SK-N-SH treated with all-trans-retinoic acid at 6 μM for 48 hours (cell line): ENCODE measurements at regions not wholly inside any gene's neighbourhood (a gene's known extent, or its start where the extent isn't known, plus 50 kb on each side); places are given as distances from the start of the nearest gene placed in this dataset.

Experiments used
- ATAC-seq: fragments of 200-7000 bp; cut with Tn5 transposase; 3 replicates; pipeline ENCODE4 v1.9.1; 2020; ENCODE audit warnings: mild to moderate bottlenecking, moderate library complexity
- ARNTL ChIP-seq: fragments of 450-650 bp; formaldehyde crosslinking; IDR thresholded peaks from 2 replicates; pipeline ENCODE4 v1.5.0; 2020; ENCODE audit warnings: low read depth, mild to moderate bottlenecking, moderate library complexity, borderline replicate concordance
- CREB5 ChIP-seq: fragments of 250-450 bp; sonication (Bioruptor Pico); IDR thresholded peaks from 2 replicates; pipeline ENCODE4 v1.5.1; 2020; ENCODE audit warnings: low read depth, mild to moderate bottlenecking, moderate library complexity
- CSDC2 ChIP-seq: fragments of 250-450 bp; sonication (Bioruptor Pico); IDR thresholded peaks from 2 replicates; pipeline ENCODE4 v1.5.0; 2020; ENCODE audit warnings: mild to moderate bottlenecking, moderate library complexity
- CSRNP3 ChIP-seq: fragments of 250-450 bp; sonication (Bioruptor Pico); IDR thresholded peaks from 2 replicates; pipeline ENCODE4 v1.5.1; 2021; ENCODE audit warnings: mild to moderate bottlenecking, moderate library complexity
- ESRRG ChIP-seq: fragments of 250-450 bp; sonication (Bioruptor Pico); IDR thresholded peaks from 2 replicates; pipeline ENCODE4 v1.6.1; 2021; ENCODE audit warnings: mild to moderate bottlenecking
- OSR1 ChIP-seq: fragments of 250-450 bp; sonication (Bioruptor Pico); IDR thresholded peaks from 2 replicates; pipeline ENCODE4 v1.8.0; 2022; ENCODE audit warnings: moderate library complexity, mild to moderate bottlenecking, inconsistent platforms
- PATZ1 ChIP-seq: fragments of 250-450 bp; sonication (Bioruptor Pico); IDR thresholded peaks from 2 replicates; pipeline ENCODE4 v1.8.0; 2020; ENCODE audit warnings: mild to moderate bottlenecking, moderate library complexity, borderline replicate concordance
- POU6F1 ChIP-seq: fragments of 250-450 bp; sonication (Bioruptor Pico); IDR thresholded peaks from 2 replicates; pipeline ENCODE4 v1.8.0; 2021; ENCODE audit warnings: low read depth, mild to moderate bottlenecking, moderate library complexity, borderline replicate concordance
- PPARA ChIP-seq: fragments of 250-450 bp; sonication (Bioruptor Pico); IDR thresholded peaks from 2 replicates; pipeline ENCODE4 v1.5.0; 2020; ENCODE audit warnings: mild to moderate bottlenecking, borderline replicate concordance
- RARB ChIP-seq: fragments of 250-450 bp; sonication (Bioruptor Pico); IDR thresholded peaks from 2 replicates; pipeline ENCODE4 v1.8.0; 2021; ENCODE audit warnings: mild to moderate bottlenecking, moderate library complexity
- SNAI2 ChIP-seq: fragments of 250-450 bp; sonication (Bioruptor Pico); IDR thresholded peaks from 2 replicates; pipeline ENCODE4 v1.5.0; 2020; ENCODE audit warnings: mild to moderate bottlenecking, moderate library complexity
- TCF4 ChIP-seq: fragments of 250-450 bp; sonication (Bioruptor Pico); IDR thresholded peaks from 2 replicates; pipeline ENCODE4 v1.8.0; 2021; ENCODE audit warnings: mild to moderate bottlenecking, moderate library complexity, borderline replicate concordance
- TOX ChIP-seq: fragments of 250-450 bp; sonication (Bioruptor Pico); IDR thresholded peaks from 2 replicates; pipeline ENCODE4 v1.8.0; 2021; ENCODE audit warnings: mild to moderate bottlenecking, moderate library complexity, borderline replicate concordance
- TSHZ2 ChIP-seq: fragments of 250-450 bp; sonication (Bioruptor Pico); IDR thresholded peaks from 2 replicates; pipeline ENCODE4 v1.5.0; 2020; ENCODE audit warnings: mild to moderate bottlenecking, moderate library complexity
- ZC3H10 ChIP-seq: fragments of 250-450 bp; sonication (Bioruptor Pico); IDR thresholded peaks from 2 replicates; pipeline ENCODE4 v1.5.1; 2021; ENCODE audit warnings: mild to moderate bottlenecking, moderate library complexity
- ZFP3 ChIP-seq: fragments of 250-450 bp; sonication (Bioruptor Pico); IDR thresholded peaks from 2 replicates; pipeline ENCODE4 v1.5.0; 2020; ENCODE audit warnings: mild to moderate bottlenecking, moderate library complexity
- ZNF70 ChIP-seq: fragments of 450-650 bp; formaldehyde crosslinking; IDR thresholded peaks from 2 replicates; pipeline ENCODE4 v1.5.0; 2020; ENCODE audit warnings: mild to moderate bottlenecking, moderate library complexity
- ZNF8 ChIP-seq: fragments of 450-650 bp; formaldehyde crosslinking; IDR thresholded peaks from 2 replicates; pipeline ENCODE4 v1.5.0; 2020; ENCODE audit warnings: mild to moderate bottlenecking, moderate library complexity

- TF ChIP-seq ZNF8 (CRISPR knock-in tag) (no peak), RARB (no peak), ZNF70 (no peak), PPARA (no peak)
Observed at GRCh38 chr1:232880354-232880753, 70.1 kb upstream of the NTPCR start (continued).

- no peak for ATAC-seq
- no peak for TF ChIP-seq OSR1 (CRISPR knock-in tag)
Observed at GRCh38 chr1:232883992-232884661, 66.3 kb upstream of the NTPCR start.

- no peak for TF ChIP-seq TSHZ2 (CRISPR knock-in tag)
- no peak for TF ChIP-seq TCF4
- TF ChIP-seq SNAI2 (CRISPR knock-in tag): no peak
- TF ChIP-seq ESRRG (CRISPR knock-in tag): no peak
- TF ChIP-seq ZC3H10: no peak
- TF ChIP-seq ZFP3 (CRISPR knock-in tag): no peak
- no peak for TF ChIP-seq POU6F1 (CRISPR knock-in tag)
- no peak for TF ChIP-seq CREB5 (CRISPR knock-in tag)
- TF ChIP-seq CSRNP3 (CRISPR knock-in tag): no peak
- TF ChIP-seq ZNF8 (CRISPR knock-in tag): no peak
- no peak for TF ChIP-seq ARNTL
- TF ChIP-seq CSDC2: no peak
- TF ChIP-seq RARB: no peak
- TF ChIP-seq ZNF70: no peak
- TF ChIP-seq OSR1 (CRISPR knock-in tag): no peak
- no peak for TF ChIP-seq PATZ1 (CRISPR knock-in tag)
- TF ChIP-seq TOX (CRISPR knock-in tag): no peak
- TF ChIP-seq PPARA: no peak
- TF ChIP-seq, all 23 proteins: peak for 0
- ATAC-seq: no peak
Observed at GRCh38 chr1:232886271-232886670, 64.1 kb upstream of the NTPCR start.

- ATAC-seq: no peak
- TF ChIP-seq OSR1 (CRISPR knock-in tag): no peak
- no peak for TF ChIP-seq CSRNP3 (CRISPR knock-in tag)
Observed at GRCh38 chr1:232890340-232890943, 60.0 kb upstream of the NTPCR start.
